Neuronal stem cell (in vitro differentiated cells): ENCODE measurements at regions not wholly inside any gene's neighbourhood (a gene's known extent, or its start where the extent isn't known, plus 50 kb on each side); places are given as distances from the start of the nearest gene placed in this dataset.

Experiments
- DNase-seq: peaks from one replicate; pipeline ENCODE4 v3.0.0-alpha.2; 2013; ENCODE audit warnings: low spot score
- H2AFZ ChIP-seq: one replicate; pipeline ENCODE4 v1.6.1; 2013; ENCODE audit warnings: mild to moderate bottlenecking, low read length, inconsistent platforms
- H2AK5ac ChIP-seq: 2 replicates; pipeline ENCODE4 v1.6.1; 2013; ENCODE audit warnings: low read depth, mild to moderate bottlenecking, inconsistent platforms, low read length, moderate library complexity, mixed read lengths
- H2BK120ac ChIP-seq: 2 replicates; pipeline ENCODE4 v1.6.1; 2013; ENCODE audit warnings: low read depth, mild to moderate bottlenecking, inconsistent platforms, low read length, moderate library complexity, mixed read lengths
- H2BK12ac ChIP-seq: one replicate; pipeline ENCODE4 v1.6.1; 2013; ENCODE audit warnings: low read length, inconsistent platforms
- H2BK15ac ChIP-seq: 2 replicates; pipeline ENCODE4 v1.6.1; 2013; ENCODE audit warnings: mild to moderate bottlenecking, low read length, inconsistent platforms, mixed read lengths
- H2BK5ac ChIP-seq: one replicate; pipeline ENCODE4 v1.6.1; 2013; ENCODE audit warnings: inconsistent platforms, mild to moderate bottlenecking, low read length, moderate library complexity
- H3K14ac ChIP-seq: one replicate; pipeline ENCODE4 v1.6.1; 2013; ENCODE audit warnings: low read length, inconsistent platforms
- H3K18ac ChIP-seq: 2 replicates; pipeline ENCODE4 v1.6.1; 2013; ENCODE audit warnings: low read length, inconsistent platforms
- H3K23ac ChIP-seq: 2 replicates; pipeline ENCODE4 v1.6.1; 2013; ENCODE audit warnings: low read depth, mild to moderate bottlenecking, mixed read lengths, low read length, inconsistent platforms; ENCODE audit not compliant: poor library complexity
- H3K27ac ChIP-seq: replicated peaks from 3 replicates; pipeline ENCODE4 v1.5.1; 2013; ENCODE audit warnings: low read length, inconsistent platforms
- H3K27me3 ChIP-seq, 3 experiments: 2 replicates each; pipeline ENCODE4 v1.6.1; 2013; ENCODE audit warnings: low read length in 3 of 3, mild to moderate bottlenecking in 2 of 3, inconsistent platforms in 1 of 3, low read depth in 1 of 3, mixed read lengths in 1 of 3, moderate library complexity in 1 of 3; ENCODE audit not compliant: control insufficient read depth in 3 of 3, insufficient read depth in 3 of 3
- H3K36me3 ChIP-seq, 2 donors: replicated peaks in 1 of 2; 2 replicates each; pipeline ENCODE4 v1.6.1; 2013; ENCODE audit warnings: low read length in 2 of 2; ENCODE audit not compliant: control insufficient read depth in 2 of 2, insufficient read depth in 2 of 2
- H3K4ac ChIP-seq: 2 replicates; pipeline ENCODE4 v1.6.1; 2013; ENCODE audit warnings: inconsistent platforms, mild to moderate bottlenecking, low read length, moderate library complexity
- H3K4me1 ChIP-seq, 2 donors: 1 replicate in 1 of 2; 2 replicates in 1 of 2; pipeline ENCODE4 v1.6.1; 2013; ENCODE audit warnings: low read length in 2 of 2, low read depth in 1 of 2; ENCODE audit not compliant: control insufficient read depth in 2 of 2, insufficient read depth in 1 of 2
- H3K4me2 ChIP-seq: one replicate; pipeline ENCODE4 v1.6.1; 2013; ENCODE audit warnings: mild to moderate bottlenecking, low read length, inconsistent platforms; ENCODE audit not compliant: insufficient read depth, poor library complexity, severe bottlenecking
- H3K4me3 ChIP-seq, 2 donors: 2 replicates each; pipeline ENCODE4 v1.5.1; 2013; ENCODE audit warnings: low read length in 2 of 2, mild to moderate bottlenecking in 2 of 2, inconsistent platforms in 1 of 2, moderate library complexity in 1 of 2
- H3K79me1 ChIP-seq: one replicate; pipeline ENCODE4 v1.6.1; 2013; ENCODE audit warnings: low read depth, mild to moderate bottlenecking, inconsistent platforms, low read length, moderate library complexity
- H3K9ac ChIP-seq: one replicate; pipeline ENCODE4 v1.6.1; 2013; ENCODE audit warnings: mild to moderate bottlenecking, low read depth, low read length, inconsistent platforms; ENCODE audit not compliant: poor library complexity
- H3K9me3 ChIP-seq, 2 donors: replicated peaks in 1 of 2; 2 replicates each; pipeline versions ENCODE3 to v1.6.1; 2013; ENCODE audit warnings: low read length in 2 of 2, mild to moderate bottlenecking in 2 of 2, inconsistent platforms in 1 of 2, low read depth in 1 of 2, mixed read lengths in 1 of 2, moderate library complexity in 1 of 2; ENCODE audit not compliant: control insufficient read depth in 2 of 2, insufficient read depth in 1 of 2
- H4K8ac ChIP-seq: one replicate; pipeline ENCODE4 v1.6.1; 2013; ENCODE audit warnings: low read depth, mild to moderate bottlenecking, inconsistent platforms, low read length, moderate library complexity
- H4K91ac ChIP-seq: one replicate; pipeline ENCODE4 v1.6.1; 2013; ENCODE audit warnings: low read length, low read depth, mild to moderate bottlenecking, inconsistent platforms; ENCODE audit not compliant: poor library complexity
- WGBS, 2 donors: extraction: QIAGEN DNeasy Blood & Tissue Kit; methylation state at CpG; one replicate each; pipeline ENCODE4 v1.1.7; 2013; ENCODE audit warnings: missing lambda C conversion rate in 2 of 2, mixed read lengths in 1 of 2; ENCODE audit not compliant: insufficient read length in 2 of 2, insufficient replicate concordance in 1 of 2; ENCODE audit errors: extremely low coverage in 2 of 2; 5-methylcytosine and 5-hydroxymethylcytosine counted together

GRCh38 chr10:56057860-56058259 lies 303.2 kb downstream of the ZWINT start:
- no peaks in the 10 kb centered on the region for H3K27me3 ChIP-seq
- no peak overlapping the region for H2BK120ac ChIP-seq
- H4K8ac ChIP-seq: no peak overlapping the region
- H4K91ac ChIP-seq: no peak overlapping the region
- H2BK5ac ChIP-seq: no peak overlapping the region
- no peak overlapping the region for H3K23ac ChIP-seq
- no peak overlapping the region for H3K14ac ChIP-seq
- no peak overlapping the region for H3K4ac ChIP-seq
- no peaks in the 10 kb centered on the region for H3K4me1 ChIP-seq
- H3K9me3 ChIP-seq: no peaks in the 10 kb centered on the region
- H2AK5ac ChIP-seq: no peak overlapping the region
- no peak for DNase-seq
- no peak overlapping the region for H3K27ac ChIP-seq
- H2BK15ac ChIP-seq: no peak overlapping the region
- H3K4me2 ChIP-seq: no peak overlapping the region
- no peaks in the 10 kb centered on the region for H3K79me1 ChIP-seq
- no peak overlapping the region for H3K18ac ChIP-seq
- no peak overlapping the region for H2BK12ac ChIP-seq
- H3K36me3 ChIP-seq: no peaks in the 10 kb centered on the region
- no peak overlapping the region for H2AFZ ChIP-seq
- no peak overlapping the region for H3K4me3 ChIP-seq
- H3K9ac ChIP-seq: no peak overlapping the region
- no CpG with 5 or more reads among the region's 2 CpGs for WGBS, 2 donors

- Histone ChIP-seq H3K27ac (no peak overlapping the region), H3K9me3 (no peaks in the 10 kb centered on the region), H3K4me3 (no peak overlapping the region), H4K8ac (no peak overlapping the region), H2BK15ac (no peak overlapping the region), H2BK12ac (no peak overlapping the region), H3K23ac (no peak overlapping the region), H4K91ac (no peak overlapping the region), H3K9ac (no peak overlapping the region), H2BK5ac (no peak overlapping the region), H2BK120ac (no peak overlapping the region), H3K79me1 (no peaks in the 10 kb centered on the region), H3K4me1 (no peaks in the 10 kb centered on the region), H2AK5ac (no peak overlapping the region), H2AFZ (no peak overlapping the region), H3K14ac (no peak overlapping the region), H3K4me2 (no peak overlapping the region), H3K18ac (no peak overlapping the region), H3K27me3 (no peaks in the 10 kb centered on the region), H3K4ac (no peak overlapping the region), H3K36me3 (no peaks in the 10 kb centered on the region)
- no peak for DNase-seq
- WGBS, 2 donors: no CpG with 5 or more reads among the region's 8 CpGs
These were observed 325.6 kb downstream of the ZWINT start for GRCh38 chr10:56035489-56035888.

- Histone ChIP-seq H3K27me3 (no peaks in the 10 kb centered on the region), H2BK120ac (no peak overlapping the region), H3K14ac (no peak overlapping the region), H3K79me1 (no peaks in the 10 kb centered on the region), H3K4ac (no peak overlapping the region), H3K4me3 (no peak overlapping the region), H3K9ac (no peak overlapping the region), H3K18ac (no peak overlapping the region), H2AK5ac (no peak overlapping the region), H4K8ac (no peak overlapping the region), H3K36me3 (no peaks in the 10 kb centered on the region), H2BK12ac (no peak overlapping the region), H2AFZ (no peak overlapping the region), H4K91ac (no peak overlapping the region), H3K4me1 (no peaks in the 10 kb centered on the region), H3K27ac (no peak overlapping the region), H3K23ac (no peak overlapping the region), H3K4me2 (no peak overlapping the region), H2BK15ac (no peak overlapping the region), H2BK5ac (no peak overlapping the region), H3K9me3 (no peaks in the 10 kb centered on the region)
- no CpG with 5 or more reads among the region's 5 CpGs for WGBS, 2 donors
- no peak for DNase-seq
These were observed 332.5 kb downstream of the ZWINT start for GRCh38 chr10:56028298-56029132.

- no peak overlapping the region for H2BK15ac ChIP-seq
- no peaks in the 10 kb centered on the region for H3K27me3 ChIP-seq
- no peak overlapping the region for H3K4me2 ChIP-seq
- no peak overlapping the region for H3K4me3 ChIP-seq
- H3K23ac ChIP-seq: no peak overlapping the region
- no peaks in the 10 kb centered on the region for H3K9me3 ChIP-seq
- no peaks in the 10 kb centered on the region for H3K36me3 ChIP-seq
- no peak overlapping the region for H3K9ac ChIP-seq
- H3K27ac ChIP-seq: no peak overlapping the region
- H2BK12ac ChIP-seq: no peak overlapping the region
- H2AFZ ChIP-seq: no peak overlapping the region
- no peak for DNase-seq
- no peak overlapping the region for H3K14ac ChIP-seq
- H4K91ac ChIP-seq: no peak overlapping the region
- no peak overlapping the region for H2AK5ac ChIP-seq
- H3K4me1 ChIP-seq: no peaks in the 10 kb centered on the region
- no peaks in the 10 kb centered on the region for H3K79me1 ChIP-seq
- H2BK120ac ChIP-seq: no peak overlapping the region
- no peak overlapping the region for H3K4ac ChIP-seq
- H4K8ac ChIP-seq: no peak overlapping the region
- no peak overlapping the region for H2BK5ac ChIP-seq
- H3K18ac ChIP-seq: no peak overlapping the region
These were observed 349.0 kb downstream of the ZWINT start for GRCh38 chr10:56012101-56012500.
